GM04503 (cell line): ENCODE measurements at regions not wholly inside any gene's neighbourhood (a gene's known extent, or its start where the extent isn't known, plus 50 kb on each side); places are given as distances from the start of the nearest gene placed in this dataset.

Source experiments
- DNase-seq: peaks from one replicate; pipeline ENCODE4 v3.0.0-alpha.2; 2012; ENCODE audit warnings: low read depth

GRCh38 chr1:162966613-162967012 is 102.5 kb upstream of the RGS4 start:
- DNase-seq = no peak

DNA sequence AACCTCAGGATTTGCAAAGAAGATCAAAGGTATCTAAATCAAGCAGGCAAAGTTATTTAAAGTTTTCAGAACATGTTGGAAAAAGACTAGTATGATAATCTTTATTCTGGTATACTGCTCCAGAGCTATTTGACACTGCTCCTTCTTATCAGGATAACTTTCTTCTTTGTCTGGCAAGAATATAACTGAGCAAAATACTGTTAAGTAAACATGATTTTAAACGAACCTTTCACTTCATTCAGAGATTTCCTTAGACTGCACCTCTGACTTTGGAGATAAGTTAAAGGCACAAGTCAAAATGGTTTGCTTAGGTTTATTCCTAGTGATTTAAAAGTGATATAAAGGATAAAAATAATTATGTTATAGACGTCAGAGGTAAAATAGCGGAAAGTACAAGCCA is 103.9 kb upstream of the CCDC190 start:
- no peak for DNase-seq

DNA sequence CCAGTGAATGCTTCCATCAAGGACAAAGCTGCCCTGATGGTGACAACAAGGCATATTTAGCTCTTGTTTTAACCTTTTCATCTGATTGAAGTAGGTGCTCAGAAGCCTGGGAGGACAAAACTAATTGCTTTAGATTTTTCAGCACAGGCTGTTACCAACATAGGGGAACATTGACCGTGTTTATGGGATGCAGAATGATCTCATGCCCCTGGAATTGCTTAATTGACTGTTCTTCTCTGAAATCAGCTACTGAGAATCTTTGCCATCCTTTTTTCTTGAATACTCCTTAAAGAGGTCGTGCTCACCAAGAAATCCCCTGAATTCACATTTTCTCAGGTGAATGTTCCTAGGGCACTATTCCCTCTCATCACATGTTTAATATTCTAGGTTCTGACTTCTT is 95.9 kb upstream of the CCDC190 start:
- DNase-seq = no peak

GRCh38 chr1:162954824-162955223 is 93.8 kb upstream of the CCDC190 start:
- no peak for DNase-seq

DNA sequence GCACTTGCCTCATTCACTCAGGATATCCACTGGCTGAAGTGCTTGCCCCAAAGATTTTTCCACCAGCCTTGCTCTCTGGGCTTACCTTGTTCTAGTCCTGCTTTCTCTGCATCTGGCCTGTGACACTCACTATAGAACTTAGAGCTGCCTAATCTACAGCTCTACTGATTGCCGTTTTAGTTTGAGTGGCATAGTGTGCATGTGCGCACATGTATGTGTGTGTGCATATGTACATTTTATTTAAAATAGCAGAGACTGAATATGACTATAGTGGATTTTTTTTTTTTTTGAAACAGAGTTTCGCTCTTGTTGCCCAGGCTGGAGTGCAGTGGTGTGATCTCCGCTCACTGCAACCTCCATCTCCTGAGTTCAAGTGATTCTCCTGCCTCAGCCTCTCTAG is 92.0 kb upstream of the CCDC190 start:
- DNase-seq = no peak

- no peak for DNase-seq
These were observed 90.8 kb upstream of the CCDC190 start for GRCh38 chr1:162951553-162952315.

GRCh38 chr1:162950187-162950586 is 89.2 kb upstream of the CCDC190 start:
- DNase-seq = no peak

DNA sequence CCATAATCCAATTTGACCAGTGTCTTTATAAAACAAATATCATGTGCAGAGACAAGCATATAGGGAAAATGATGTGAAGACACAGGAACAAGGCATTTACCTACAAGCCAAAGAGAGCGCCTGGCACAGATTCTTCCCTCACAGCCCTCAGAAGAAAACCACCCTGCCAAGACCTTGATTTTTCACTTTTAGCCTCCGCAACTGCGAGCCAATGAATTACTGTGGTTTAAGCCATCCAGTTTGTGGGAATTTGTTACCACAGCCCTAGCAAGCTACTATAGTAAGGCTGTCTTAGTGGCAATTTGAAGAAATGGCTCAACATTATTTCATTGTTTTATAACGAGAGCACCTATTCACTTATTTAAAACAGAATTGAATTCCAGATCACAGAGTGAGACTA is 85.7 kb upstream of the CCDC190 start:
- DNase-seq = no peak

DNA sequence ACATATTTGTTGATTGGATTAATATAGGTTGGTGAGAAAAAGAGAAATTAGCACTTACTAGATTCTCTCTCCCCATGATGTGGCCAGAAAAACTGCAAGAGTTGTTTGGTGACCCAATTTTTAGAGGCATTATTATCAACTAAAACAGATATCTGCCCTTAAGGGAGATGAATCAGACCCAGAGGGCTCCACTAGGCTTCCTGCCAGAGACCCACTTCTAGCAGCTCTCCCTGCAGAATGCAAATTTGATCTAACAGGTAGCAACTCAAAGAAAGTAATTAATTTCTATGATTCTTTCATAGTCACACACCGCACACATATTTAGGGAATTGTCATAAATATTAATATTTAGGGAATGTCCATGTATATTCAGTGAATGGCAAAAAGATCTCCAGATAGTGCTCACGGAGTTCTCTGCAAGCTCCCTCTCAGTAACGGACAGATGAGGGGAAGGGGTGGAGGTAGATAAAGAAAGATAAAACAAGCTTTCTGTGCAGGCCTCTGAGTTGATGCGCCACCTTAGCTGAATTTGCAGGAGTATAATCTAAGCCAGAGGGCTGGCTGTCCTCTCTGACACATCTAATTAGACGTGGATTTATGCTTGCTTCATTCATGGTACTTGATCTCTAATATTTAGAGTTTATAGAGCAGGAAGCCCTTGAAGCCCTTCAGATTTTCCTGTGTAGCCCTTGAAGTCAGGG is 84.1 kb upstream of the CCDC190 start:
- no peak for DNase-seq

DNA sequence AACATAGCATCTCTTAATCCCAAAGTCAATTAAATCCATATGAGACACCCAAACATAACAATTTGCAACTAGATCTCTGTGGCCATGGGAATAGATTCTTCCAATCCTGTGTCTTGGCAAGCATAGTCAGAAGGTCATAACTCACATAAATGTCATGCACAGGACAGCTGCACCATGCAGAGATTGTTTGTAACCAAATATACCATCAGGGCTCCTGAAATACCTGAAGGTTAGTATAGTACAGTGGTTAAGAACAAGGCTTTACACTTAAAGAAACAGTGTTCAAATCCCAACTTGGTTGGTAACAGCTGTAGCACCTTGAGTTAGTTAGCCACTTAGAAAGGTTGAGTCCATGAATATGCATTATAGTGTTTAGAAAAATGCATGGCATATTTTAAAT is 82.6 kb upstream of the CCDC190 start:
- no peak for DNase-seq

- no peak for DNase-seq
These were observed 82.1 kb upstream of the CCDC190 start for GRCh38 chr1:162942916-162943559.

DNA sequence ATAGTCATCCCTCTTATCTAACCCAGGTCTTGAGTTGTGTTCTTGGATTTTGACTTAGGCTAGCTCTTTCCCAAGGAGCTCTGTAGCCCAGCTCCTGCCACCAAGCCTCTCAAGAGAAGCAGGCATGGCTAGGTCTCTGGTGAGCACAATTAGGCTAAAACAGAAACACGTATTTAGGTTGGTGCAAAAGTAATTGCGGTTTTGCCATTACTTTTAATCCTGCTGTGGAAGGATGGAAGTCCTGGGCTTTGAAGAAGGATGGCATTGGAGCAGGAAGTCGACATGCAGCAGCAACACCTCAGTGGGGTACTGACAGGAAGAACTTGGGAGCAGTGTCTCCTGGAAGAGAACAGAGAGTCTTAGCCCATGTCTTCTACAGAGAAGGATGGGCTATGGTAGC is 80.0 kb upstream of the CCDC190 start:
- no peak for DNase-seq

DNA sequence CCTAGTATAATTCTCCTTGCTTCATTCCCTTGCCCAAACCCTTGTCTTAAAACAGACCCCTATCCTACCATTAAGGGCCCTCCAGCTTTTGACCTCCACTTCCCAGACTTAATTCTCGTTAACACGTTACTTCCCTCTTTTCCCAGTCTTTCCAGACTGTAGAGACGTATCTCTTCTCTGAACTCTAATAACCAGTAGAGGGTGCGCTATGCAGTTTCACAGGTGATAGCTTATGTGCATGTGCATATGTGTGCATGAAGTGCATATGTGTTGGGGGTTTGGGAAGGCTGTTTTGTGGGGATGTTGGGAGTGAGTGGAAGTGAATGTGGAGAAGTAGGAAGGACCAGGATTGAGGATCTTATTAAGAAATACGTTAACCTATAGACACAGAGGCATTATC is 78.1 kb upstream of the CCDC190 start:
- no peak for DNase-seq

DNA sequence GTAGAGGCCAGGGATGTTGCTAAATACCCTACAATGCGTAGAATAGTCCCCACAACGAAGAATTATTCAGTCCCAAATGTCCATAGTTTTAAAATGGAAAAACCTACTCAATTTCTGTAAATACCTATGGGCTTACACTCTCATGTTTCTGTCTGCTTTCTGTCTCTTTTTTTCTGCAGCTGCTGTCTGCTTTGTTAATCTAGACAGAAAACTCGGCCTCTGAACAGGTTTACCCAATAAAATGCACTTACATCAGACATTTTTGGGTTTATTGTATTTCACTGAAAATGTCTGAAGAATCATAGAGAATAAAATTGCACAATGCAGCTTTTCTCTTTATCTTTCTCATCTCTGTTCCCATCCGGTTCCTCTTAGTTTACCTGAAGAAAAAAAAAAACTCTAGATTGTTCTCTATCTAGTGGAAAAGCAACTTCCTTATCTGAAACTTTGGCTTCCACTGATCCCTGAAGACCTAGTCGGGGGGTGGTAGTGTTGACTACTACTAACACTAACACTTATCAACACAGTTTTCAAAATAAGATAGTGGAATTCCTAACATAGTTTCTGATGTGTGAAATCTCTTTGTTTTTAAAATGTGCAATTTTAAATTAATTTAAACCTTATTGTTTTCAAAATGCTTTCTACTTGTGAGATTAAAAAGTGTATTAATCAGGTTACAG is 76.9 kb upstream of the CCDC190 start:
- no peak for DNase-seq

DNA sequence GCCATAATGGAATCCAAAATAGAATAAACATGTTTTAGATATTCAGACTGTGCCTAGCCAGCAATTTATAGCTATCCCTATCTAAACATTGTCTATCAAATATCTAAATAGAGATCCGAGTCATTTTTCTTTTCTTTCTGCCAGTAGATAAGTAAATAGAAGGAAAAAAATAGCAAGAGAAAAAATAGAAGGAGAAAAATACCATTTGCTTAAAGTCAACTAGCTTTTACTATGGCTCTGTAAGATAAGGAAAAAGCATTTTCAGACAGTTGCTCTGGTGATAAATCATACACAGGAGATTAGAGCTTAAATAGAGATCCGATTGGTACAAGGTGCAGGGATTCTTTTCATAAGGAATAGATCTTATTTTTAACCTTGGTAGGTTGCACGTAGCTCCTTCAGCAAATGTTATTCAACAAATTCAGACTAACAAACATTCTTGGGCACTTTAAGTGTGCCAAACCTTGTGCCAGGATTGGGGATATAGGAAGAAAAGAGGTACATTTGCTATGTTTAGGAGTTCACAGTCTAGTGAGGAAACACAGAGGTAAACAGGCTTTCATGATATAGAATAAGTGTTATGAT is 70.1 kb upstream of the CCDC190 start:
- DNase-seq = no peak

DNA sequence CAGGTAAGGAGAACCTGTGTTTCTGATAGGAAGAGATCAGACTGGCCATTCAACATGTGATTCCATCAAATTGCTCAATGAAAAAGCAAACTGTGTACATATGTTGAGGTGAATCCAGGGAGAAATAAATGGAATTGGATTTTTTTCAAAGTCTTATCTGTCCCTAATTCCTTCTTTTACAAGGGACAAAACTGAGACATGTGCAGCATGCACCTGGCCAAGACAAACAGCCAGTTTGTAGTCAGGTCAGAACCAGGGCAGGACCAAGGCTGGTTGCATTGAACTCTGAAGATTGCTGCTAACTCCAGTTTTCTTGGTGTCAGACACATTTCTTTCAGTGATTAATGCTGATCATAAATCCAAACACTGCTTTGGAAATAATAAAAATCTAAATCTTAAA is 69.6 kb upstream of the CCDC190 start:
- no peak for DNase-seq

DNA sequence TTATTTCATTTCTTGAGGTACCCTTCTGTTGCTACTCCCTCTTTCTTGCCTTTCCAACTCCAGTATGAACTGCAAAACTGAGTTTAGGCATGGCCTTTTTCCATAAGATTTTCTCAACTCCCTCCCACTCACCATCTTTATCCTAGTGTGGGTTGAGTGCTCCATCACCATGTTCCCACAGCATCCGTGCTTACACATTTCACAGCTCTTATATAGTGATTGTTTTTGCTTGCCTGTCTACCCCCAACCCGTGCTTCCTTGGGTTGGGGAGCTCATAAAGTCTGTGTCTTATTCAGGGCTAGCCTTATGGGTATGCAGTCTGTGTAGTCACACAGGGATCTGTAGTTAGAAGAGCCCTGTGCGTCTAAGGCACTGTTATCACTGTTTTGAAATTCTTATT is 68.2 kb upstream of the CCDC190 start:
- DNase-seq = no peak

DNA sequence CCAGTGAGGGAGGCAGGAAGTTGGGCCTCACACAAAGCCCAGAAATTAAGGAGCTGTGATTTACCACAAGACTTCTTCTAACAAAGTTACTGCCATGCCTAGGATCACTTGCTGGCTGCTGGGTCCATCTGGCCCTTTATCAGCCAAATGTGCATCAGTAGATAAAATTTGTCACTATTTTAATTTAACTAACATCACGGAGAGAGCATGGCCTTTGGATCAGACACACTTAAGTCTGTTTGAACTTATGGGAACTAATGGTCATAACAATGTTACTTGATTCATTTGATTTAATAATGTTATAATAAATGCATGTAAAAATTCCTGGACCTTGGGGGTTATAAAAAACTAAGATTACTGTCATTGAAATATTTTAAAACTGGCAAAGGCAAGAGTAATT is 67.2 kb upstream of the CCDC190 start:
- DNase-seq = no peak

DNA sequence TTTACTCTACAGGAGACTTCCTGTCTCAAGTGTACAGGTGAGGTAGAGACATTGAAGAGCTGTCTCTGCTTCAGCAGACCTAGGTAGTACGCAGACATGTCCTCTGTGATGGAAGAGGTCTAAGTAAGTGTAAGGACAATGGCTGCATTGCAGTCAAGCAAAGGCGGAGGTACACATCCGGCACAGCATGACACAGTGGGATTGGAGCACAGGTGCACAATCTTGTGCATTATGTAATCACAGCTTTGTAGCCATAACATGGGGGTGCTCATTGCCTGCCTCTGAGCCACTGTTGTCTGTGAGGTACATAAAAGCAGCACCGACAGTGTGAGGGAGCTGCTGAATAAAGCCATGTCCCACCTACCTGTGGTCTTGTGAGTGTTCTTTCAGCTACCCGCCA is 66.4 kb upstream of the CCDC190 start:
- DNase-seq = no peak

DNA sequence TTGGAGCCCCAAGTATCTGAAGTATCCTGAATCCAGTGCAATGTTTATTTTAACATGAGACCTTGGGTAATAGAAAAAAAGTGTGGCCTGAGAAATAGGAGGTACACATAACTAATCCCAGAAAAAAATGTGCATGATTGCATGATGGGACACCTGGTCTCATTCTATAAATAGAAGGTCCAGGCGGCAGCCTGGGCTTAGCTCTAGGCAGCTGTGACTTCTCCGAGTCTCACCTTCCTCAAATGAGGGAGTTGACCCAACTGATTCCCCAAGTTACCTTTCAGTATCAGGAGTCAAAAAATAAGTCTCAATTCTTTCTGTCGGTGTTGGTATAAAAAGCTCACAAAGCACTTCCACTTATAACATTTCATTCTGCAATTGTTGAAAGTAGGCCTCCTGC is 65.9 kb upstream of the CCDC190 start:
- no peak for DNase-seq

- DNase-seq = no peak
These were observed 63.2 kb upstream of the CCDC190 start for GRCh38 chr1:162924179-162924578.

DNA sequence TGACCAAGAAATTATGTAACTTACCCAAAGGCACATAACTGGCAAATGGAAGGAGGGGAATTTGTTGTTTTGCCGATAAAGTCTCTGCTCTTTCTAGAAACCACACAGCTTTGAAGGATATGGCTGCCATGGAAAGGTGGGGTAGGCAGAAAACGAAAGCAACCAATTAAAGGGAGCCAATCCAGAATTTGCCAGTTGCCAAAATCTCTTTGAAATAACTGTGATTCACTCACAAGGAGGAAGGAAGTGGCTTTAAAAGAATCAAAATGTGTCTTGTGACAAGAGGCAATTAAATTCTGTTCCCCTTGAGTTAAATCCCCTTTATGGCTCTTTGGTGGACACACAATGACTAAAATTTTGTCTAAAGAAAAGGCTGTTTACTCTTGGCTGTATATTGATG is 61.2 kb upstream of the CCDC190 start:
- DNase-seq = no peak
